Omental fat pad (tissue), 3 donors: ENCODE measurements at regions not wholly inside any gene's neighbourhood (a gene's known extent, or its start where the extent isn't known, plus 50 kb on each side); places are given as distances from the start of the nearest gene placed in this dataset.
"Not testable (repeated sequence)": the region's sequence is repeated elsewhere in the genome, so short reads cannot be mapped to it uniquely, and the experiment has no call there.

Source experiments
- ATAC-seq: fragments of 150-250 bp; one replicate; pipeline ENCODE4 v1.9.1; 2016; ENCODE audit warnings: mild to moderate bottlenecking, moderate library complexity; ENCODE audit not compliant: low FRiP score
- DNase-seq: peaks from one replicate; pipeline ENCODE4 v3.0.0-alpha.2; 2019; ENCODE audit warnings: low spot score
- TF ChIP-seq, protein P1 (sequence below), 3 donors: fragments of 450-650 bp; IDR thresholded peaks; one replicate each; pipeline ENCODE4 v1.5.1; 2016 to 2017; ENCODE audit warnings: antibody characterized with exemption in 3 of 3, mild to moderate bottlenecking in 3 of 3, moderate library complexity in 2 of 3

DNA sequence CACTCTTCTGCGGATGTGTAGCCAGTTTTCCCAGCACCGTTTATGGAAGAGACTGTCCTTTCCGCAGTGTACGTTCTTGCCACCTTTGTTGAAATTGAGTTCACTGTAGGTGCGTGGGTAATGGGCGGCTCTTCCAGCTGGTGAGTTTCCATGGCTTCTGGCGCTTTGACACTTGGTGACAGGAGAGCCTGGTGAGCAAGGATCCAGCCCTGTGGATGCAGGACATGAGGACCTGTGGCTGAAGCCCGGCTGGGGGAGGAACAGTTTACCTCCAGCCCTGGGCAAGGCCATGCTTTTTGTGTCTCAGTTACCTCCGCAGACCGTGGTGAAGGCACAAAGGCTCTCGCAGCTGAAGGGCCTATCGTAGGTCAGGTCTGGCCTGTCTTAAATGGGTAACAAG, 166.5 kb downstream of the LAT start:
- DNase-seq (no peak), ATAC-seq (no peak)
- TF ChIP-seq, protein P1, sequence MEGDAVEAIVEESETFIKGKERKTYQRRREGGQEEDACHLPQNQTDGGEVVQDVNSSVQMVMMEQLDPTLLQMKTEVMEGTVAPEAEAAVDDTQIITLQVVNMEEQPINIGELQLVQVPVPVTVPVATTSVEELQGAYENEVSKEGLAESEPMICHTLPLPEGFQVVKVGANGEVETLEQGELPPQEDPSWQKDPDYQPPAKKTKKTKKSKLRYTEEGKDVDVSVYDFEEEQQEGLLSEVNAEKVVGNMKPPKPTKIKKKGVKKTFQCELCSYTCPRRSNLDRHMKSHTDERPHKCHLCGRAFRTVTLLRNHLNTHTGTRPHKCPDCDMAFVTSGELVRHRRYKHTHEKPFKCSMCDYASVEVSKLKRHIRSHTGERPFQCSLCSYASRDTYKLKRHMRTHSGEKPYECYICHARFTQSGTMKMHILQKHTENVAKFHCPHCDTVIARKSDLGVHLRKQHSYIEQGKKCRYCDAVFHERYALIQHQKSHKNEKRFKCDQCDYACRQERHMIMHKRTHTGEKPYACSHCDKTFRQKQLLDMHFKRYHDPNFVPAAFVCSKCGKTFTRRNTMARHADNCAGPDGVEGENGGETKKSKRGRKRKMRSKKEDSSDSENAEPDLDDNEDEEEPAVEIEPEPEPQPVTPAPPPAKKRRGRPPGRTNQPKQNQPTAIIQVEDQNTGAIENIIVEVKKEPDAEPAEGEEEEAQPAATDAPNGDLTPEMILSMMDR (IDR thresholded peaks at IDR 0.05), result no peak

DNA sequence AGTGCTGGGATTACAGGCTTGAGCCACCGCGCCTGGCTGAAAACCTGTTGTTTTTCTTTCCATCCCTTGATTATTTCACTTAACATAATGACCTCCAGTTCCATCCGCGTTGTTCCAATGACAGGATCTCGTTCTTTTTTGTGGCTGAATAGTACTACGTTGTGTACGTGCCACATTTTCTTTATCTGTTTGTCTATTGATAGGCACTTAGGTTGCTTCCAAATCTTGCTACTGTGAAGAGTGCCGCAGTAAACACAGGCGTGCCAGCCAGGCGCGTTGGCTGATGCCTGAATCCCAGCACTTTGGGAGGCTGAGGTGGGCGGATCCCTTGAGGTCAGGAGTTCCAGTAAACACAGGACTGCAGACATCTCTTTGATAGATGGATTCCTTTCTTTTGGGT, 165.1 kb downstream of the LAT start:
- ATAC-seq, DNase-seq: not testable (repeated sequence)

DNA sequence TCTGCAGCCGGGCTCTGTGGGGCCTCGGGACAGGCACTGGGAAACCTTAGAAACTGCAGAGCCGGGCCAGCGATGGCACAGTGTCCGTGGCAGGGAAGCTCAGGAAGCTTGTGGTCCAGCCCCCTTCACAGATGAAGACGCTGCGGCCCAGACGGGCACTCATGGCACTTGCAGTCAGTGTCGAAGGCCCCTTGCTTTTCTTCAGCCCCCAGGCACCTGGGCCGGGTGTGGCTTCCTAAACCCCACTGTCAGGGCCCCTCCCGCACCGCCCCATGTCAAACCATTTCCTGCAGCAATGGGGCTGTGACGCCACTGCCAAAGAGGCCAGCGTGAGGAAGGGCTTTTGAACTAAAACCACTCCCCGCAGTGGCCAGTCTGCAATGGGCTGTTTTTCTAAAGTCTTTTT, 164.0 kb downstream of the LAT start:
- TF ChIP-seq, protein P1 (IDR thresholded peaks at IDR 0.05), result no peak
- ATAC-seq, result no peak
- DNase-seq, result no peak

DNA sequence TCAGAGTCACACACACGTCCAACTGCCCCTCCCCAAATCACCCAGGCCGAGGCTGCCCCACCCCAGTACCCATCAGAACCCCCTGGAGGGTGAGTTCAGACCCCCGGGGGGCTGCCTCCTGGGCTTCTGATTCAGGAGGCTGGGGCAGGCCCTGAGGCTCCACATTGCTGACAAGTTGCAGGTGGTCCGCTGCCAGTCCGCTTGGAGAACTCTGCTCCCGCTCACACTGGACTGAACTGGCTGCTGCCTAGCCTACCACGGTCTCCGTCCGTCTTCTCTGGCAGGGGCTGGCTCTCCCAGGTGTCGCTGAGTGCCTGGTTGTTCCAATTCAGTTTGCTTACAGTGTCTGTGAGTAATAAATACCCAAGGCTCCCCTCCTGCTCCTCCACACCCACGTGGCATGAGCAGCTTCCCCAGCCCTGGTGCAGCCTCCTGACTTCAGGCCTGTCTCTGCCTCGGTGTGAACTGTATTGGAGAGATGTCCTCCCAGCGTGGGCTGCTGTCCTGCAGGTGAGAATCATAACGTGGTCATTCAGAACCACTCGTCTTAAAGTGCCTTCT, 163.4 kb downstream of the LAT start:
- no peak for DNase-seq
- TF ChIP-seq, protein P1 (IDR thresholded peaks at IDR 0.05), result no peak
- no peak for ATAC-seq

DNA sequence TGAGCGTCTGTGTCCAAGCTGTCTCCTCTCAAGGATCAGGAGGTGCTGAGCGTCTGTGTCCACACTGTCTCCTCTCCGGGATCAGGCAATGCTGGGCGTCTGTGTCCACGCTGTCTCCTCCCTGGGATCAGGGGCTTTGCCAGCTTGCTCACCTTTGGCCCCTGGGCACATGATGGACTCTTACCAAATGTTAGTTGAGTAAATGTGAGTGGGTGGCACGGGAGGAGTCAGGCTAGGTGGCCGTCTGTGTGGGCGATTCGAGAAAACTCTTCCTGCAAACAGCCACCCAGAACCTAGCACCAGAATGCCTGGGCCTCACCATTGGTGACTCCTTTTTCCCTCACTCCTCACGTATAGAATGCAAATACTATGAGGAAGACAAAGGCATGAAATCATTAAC, 162.9 kb downstream of the LAT start:
- DNase-seq, ATAC-seq: not testable (repeated sequence)

DNA sequence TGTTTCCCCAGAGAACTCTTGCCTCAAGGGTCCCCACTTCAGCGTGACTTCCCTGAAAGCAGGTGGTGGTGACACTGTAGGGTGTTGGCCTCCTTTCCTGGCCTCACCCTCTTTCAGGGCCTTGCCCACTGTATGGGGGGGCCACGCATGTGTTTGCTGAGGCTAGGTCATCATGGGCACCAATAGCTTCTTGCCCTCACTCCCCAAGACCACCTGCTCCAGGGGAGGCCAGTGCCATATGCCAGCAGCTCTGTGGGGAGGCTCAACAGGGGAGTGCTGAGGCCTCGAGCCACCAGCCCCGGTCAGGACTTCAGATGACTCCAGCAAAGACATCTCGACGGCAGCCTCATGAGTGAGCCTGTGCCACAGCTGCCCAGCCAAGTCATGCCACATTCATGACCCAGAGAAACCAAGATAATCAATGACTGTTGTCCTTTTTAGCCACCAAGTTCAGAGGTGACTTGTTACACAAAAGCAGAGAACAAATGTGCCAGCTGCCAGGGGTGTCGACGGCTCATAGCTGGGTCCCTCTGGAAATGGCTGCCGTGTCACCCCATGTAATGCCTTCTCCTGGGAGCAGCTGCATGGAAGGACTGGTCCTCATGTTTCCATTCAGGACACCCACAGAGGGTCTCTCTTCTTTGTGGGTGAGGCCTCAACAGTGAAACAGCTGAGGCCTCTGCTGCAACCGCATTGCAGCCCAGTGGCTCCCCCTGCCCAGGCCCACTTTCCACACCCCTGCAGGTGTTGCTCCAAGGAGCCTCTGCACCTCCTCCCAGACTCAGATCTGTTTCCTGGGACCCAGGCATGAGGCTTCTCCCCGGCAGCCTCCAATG, 162.2 kb downstream of the LAT start:
- not testable (repeated sequence) for ATAC-seq
- peak; percentile 18 for DNase-seq

DNA sequence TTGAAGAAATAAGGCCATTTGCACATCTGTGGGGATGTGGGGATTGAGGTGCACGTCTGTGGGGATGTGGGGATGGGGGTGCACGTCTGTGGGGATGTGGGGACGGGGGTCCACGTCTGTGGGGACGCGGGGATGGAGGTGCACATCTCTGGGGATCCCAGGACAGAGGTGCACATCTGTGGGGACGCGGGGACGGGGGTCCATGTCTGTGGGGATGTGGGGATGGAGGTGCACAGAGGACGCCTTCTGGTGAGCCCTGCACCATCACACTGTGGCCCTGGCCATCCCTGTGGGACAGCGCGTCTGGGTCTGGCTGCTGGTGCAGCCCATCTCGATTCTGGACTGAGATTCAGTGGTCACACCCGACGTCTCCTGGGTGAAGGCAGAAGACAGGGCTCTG, 161.4 kb downstream of the LAT start:
- ATAC-seq (no peak), DNase-seq (peak; percentile 3)
- TF ChIP-seq, protein P1 (IDR thresholded peaks at IDR 0.05), result no peak

DNA sequence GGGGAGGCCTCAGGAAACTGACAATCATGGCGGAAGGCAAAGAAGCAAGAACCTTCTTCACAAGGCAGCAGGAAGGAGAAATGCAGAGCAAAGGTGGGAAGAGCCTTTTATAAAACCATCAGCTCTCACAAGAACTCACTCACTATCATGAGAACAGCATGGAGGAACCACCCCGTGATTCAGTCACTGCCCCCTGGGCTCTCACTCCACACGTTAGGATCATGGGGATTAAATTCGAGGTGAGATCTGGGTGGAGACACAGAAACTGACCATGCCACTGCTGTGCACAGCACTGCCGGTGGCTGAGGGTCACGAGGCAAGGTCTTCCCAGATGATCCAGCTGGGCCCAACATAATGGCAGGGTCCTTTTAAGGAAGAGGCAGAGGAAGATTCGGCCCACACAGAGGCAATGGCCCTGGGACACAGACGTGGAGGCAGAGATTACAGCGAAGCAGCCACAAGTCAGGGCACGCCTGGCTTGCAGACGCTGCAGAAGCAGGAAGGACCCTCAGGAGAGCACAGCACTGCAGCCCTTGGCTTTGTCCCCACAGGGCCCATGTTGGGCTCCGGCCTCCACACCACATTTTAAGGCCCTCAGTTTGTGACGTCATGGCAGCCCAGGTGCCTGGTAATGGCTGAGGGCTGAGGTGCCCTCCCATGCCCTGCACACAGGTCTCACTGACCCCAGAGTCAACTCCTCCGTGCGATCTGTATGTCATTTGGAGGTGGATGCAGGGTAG, 160.8 kb downstream of the LAT start:
- ATAC-seq, result not testable (repeated sequence)
- peak; percentile 18 for DNase-seq

DNA sequence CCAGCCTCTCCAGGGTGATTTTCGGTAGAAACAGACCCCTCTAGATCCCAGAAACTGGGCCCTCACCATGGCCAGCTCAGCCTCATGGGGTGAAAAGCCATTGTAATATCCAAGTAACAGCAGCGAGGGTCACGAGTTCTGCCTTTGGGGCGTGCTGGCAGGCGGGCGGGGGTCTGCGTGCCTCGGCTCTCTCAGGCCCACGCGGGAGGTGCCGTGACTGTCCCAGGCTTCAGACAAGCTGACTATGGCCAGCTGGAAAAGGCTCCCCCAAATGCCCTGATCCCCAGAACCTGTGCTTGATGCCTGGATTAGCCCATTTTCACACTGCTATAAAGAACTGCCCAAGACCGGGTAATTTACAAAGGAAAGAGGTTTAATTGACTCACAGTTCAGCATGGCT, 160.2 kb downstream of the LAT start:
- ATAC-seq, result not testable (repeated sequence)
- DNase-seq, result peak; percentile 8

DNA sequence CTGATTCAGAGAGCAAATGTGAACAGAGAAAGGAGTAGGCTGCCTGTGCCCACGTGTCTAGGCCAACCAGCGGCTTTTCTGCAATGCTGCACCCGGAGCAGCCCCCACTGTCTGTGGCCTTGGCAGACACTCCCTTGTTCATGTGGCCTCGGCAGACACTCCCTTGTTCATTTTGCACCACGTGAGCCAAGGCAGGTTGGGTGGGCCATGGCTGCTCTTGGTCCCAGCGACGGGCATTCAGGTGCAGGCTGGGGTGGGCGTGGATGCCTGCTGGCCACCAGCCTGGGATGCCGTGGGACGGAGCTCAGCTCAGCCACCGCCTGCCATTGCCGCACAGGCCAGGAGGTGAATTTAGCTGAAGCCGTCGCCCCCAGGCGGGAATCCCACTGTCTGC, 159.8 kb downstream of the LAT start:
- peak; percentile 30 for ATAC-seq
- not testable (repeated sequence) for DNase-seq

DNA sequence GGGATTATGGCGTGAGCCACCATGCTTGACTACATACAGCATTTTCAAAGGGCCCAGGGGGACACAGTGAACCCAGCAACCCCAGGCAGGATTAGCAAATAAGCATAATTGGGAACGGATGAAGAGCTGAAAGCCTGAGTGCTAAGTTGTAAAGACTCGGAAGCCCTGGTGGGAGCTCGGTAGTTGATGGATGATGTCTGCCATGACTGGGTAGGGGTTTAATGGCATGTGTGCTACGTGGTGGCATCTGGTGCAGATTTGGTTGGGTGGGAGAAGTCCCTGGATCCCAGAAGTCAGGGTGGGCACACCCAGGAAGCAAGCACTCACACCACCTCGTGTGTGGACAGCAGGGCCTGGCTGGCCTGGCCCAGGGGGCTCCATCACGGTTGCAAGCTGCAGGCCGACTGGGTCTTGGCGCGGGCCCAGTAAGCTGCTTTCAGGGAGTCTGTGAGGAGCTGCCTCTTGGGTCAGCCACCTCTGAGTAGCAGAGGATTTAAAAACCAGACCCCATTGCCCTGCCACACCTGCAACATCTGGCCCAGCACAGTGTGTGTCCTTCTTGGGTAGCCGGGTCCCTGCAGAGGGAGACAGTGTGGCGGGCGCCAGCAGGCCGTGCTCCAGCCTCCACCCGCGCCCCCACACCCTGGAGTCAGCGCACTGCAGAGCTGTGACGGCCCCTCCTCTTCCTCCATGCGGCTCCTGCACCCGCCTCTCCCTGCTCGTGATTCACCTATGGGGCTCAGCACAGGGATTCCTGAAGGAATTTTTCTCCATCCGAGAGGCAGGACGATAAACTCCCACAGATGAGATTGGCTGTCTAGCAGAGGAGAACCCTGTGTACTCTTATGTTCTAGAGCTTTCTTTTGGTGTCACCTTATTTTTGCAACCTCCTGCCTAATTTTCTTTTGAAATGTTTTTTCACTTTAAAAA, 159.2 kb downstream of the LAT start:
- ATAC-seq, result peak; percentile 84
- not testable (repeated sequence) for DNase-seq

DNA sequence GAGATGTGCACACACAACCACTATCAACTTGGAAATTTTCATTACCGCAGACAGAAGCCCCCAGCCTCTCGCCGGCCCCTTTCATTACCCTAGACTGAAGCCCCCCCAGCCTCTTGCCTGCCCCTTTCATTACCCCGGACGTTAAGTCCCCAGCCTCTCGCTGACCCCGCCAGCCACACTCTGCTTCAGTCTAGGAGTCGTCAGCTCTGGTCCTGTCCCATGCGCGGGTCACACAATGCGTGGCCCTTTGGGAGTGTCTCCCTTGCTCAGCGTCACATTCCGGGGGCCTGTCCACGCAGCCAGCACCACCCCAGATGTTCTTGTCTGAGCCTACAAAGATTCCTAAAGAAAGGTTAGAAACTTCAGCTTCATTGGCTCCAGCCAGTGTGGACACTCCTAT, 157.7 kb downstream of the LAT start:
- DNase-seq, result peak; percentile 7
- ATAC-seq, result not testable (repeated sequence)
